HG03139 (cell line): ENCODE measurements at regions not wholly inside any gene's neighbourhood (a gene's known extent, or its start where the extent isn't known, plus 50 kb on each side); places are given as distances from the start of the nearest gene placed in this dataset.

Source experiments
- ATAC-seq: cut with Tn5 transposase; IDR thresholded peaks from one replicate; pipeline ENCODE4 v1.9.1; 2021; ENCODE audit not compliant: unreplicated experiment

DNA sequence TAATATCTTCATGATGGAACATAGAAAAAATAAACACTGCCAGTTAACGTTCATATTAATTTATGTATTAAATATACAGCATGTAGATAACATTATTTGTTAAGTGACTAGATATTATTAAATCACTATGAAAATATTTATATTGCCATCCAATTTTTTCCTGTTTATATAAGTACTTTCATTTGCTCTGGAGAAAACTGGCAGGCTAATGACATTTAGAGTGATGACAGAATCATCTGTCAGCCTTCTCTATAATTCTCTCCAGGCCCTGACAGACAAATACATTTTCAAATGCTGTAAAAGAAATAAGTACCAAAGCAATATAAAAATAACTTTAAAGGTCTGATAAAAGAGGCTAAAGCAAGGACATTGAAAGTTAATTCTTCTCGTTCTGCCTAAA, 2556.7 kb upstream of the PCDH20 start:
- ATAC-seq: no peak

DNA sequence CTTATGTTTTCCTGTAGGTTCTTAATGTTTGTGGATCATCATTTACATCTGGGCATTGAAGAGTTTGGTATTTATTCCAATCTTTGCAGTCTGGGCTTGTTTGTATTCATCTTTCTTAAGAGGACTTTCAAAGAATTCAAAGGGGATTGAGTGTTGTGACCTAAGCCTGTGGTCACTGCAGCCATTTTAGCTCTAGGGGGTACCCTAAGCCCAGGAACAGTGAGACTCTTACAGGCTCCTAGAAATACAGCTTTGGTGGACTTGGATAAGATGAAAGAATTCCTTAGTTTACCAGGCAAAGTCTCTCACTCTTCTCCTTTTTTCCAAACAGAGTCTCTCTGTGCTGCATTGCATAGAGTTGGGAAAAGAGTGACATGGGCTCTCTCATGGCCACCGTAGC, 2539.0 kb upstream of the PCDH20 start:
- no peak for ATAC-seq

DNA sequence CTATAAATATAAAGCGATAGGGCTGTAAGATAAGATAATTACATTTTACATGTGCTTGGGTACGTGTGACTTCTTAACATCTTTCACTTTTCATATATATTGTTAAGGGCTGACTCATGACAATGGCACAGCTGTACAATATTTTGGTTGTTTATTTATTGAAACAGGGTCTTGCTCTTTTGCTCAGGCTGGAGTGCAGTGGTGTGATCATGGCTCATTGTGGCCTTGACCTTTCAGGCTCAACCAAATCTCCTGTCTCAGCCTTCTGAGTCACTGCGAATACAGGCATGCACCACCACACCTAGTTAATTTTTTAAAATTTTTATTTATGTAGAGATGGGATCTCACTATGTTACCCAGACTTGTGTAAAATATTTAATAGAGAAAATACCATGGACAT, 2532.4 kb upstream of the PCDH20 start:
- ATAC-seq: no peak

DNA sequence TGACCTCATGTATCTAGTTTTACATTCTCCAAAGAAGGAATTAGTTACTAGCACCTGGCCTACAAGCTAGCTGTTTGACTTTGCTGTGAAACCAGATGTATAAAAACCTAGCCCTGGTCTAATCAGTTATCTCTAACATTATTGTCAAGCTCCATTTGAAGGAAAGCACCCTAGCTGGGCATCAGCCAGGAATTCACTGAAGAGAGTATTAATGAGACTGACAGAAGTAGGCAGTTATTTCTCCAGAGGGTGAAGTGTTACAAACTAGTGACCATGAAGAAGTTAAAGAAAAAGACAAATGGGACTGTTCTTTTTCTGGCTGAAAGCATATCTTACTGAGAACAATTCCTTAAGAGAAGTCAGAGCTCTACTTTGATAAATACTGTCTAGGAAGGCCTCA, 2529.3 kb upstream of the PCDH20 start:
- ATAC-seq: no peak

DNA sequence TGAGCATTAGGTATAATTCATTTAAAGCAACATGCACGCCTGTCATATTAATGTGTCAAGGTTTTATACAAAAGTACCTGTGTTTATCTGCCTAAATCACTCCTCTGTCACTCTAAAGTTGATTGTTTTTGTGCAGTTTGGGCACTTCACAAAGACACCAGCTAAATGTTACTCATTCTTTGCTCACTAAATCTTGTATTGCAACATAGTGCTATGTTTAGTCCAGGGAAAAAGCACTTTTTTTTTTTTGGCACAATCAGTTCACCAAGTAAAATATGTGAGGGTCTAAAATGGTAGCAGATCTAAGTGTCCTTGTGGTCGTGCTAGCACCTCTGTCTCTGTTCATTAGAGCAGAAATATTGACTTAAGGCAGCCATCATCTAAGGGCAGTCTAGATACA, 2526.7 kb upstream of the PCDH20 start:
- ATAC-seq: no peak

DNA sequence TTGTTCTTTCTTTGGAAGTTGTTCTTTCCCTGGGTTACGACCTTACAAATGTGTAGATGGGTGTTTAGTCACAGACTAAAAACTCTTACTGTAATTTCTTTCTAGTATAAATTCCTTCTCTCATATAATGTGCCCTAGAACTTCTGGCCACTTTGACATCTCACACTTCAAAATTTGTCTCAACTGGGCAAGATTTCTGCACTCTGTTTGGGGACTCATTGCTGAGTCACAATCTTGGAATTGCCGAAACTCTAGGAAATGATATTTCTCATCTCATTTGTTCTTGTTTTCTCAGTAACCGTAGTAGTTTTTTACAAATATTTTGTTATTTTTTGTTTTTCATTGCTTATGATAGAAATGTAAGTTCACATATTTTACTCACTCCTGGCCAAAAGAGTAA, 2523.2 kb upstream of the PCDH20 start:
- no peak for ATAC-seq

DNA sequence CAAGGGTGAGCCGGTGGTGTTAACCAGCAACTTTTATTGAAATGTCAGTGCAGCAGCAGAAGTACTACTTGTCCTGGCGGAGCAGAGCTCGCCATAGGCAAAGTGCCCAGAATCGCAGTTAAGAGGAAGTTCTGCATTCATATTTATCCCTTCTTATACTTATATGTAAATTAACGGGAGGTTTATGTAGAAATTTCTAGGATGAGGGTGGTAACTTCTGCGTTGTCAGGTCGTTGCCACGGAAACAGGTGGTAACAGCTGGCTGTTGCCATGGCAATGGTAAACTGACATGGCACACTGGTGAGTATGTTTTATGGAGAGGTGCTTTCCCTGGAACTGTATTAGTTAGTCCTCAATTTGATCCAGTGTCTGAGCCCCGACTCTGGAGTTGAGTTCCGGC, 2494.9 kb upstream of the PCDH20 start:
- ATAC-seq: no peak

DNA sequence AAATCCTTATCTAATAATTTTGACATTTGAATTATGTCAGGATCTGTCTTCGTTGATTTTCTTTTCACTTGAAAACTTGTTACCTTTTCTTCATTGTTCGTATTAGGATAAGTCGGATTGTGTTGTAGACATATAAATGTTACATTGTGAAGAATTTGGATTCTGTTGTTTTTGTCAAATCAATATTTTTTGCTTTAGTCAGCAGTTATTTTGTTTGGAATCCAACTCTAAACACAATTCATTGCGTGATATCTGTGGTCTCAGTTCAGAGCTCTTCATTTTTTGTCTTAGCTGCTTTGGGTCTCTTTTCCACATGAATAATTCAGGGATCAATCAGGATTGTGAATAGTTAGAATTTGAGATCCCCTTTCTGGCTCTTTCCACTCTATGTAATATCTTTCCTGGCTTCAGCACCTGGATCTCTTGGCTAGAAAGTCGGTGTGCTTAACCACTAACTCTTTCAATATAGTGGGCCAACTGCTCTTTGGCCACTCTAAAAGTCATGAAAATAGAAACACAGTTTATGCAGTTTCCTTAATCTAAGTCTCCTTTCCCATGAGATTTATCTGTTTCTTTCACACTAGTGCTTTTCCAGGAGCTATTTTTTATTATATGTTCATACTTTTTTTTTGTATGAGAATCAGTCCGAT, 2494.2 kb upstream of the PCDH20 start:
- ATAC-seq: no peak

DNA sequence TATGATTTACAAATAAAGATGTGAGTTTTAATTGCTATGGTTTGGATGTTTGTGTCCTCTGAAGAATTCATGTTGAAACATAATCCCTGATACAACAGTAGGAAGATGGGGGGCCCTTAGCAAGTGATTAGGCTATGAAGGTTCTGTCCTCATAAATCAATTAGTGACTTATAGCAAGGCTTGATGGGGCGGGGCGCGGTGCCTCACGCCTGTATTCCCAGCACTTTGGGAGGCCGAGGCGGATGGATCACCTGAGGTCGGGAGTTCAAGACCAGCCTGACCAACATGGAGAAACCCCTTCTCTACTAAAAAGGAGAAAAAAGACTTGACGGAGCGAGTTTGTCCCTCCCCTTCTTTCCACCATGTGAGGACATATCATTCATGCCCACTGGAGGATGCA, 2486.5 kb upstream of the PCDH20 start:
- no peak for ATAC-seq

DNA sequence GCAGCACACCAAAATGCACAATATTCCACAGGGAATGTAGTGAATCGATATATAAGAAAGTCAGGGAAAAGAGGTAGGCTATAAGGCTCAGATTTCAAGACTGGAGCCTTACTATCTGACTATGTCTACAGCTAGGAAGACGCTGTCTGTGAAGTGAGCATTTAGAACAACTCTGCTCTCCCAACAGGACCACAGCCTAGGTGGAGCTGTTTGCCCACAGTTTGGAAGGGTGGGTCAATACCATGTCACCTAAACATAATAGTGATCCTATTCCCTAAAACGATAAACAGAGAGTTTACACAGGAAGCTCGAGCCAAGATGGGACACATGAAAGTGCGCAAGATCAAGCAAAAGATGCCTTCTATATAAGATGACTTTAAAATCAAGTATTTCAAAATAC, 2486.0 kb upstream of the PCDH20 start:
- no peak for ATAC-seq

DNA sequence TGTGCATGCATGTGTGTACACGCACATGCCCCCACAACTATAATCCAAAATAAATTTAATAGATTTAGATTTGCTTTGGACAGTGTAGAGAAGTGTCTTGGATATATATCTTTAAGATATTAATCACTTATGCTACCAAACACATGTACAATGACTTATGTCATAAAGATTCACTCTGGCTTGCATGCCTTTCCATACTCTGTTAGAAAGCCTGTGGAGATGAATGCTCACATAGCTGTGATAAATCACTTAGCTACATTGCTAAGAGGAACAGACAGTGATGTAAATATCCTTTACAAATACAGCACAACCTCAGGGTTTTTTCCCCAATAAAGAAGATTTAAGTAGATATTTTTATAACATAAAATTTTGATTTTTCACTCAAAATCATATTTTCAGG, 2484.8 kb upstream of the PCDH20 start:
- ATAC-seq: no peak

DNA sequence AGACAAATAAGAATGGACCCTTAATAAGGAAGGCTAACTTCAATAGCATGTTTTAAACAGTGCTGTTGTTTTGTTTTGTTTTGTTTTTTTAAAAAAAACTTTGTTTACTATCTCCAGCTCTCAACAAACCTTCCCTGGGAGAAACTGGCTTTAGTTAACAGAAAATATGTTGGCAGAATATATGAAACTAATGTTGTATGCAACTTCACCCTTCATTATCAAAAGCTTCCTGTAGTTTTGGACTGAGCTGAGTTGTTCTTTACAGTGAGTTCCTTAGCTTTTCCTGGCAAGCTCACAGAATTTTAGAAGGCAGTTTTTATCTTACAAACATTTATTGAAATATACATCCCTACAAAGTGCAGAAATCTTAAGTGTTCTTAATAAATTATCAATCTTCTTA, 2480.7 kb upstream of the PCDH20 start:
- ATAC-seq: no peak

DNA sequence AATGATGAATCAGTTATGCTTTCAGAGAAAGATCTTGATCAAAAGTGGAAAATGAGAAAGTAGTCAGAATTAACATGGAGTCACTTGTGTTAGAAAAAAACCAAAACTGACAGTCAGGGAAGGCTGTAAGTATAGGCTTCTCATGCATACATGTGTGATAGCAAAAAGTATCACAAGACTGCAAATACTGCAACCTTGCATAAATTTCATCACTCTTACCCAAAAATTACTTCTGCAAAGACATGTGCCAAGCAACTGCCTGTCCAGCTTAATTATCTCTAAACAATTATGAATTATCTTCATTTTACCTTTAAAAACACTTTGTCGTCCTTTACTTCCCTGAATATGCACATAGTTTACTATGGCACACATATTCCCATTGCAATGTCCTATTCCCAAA, 2466.4 kb upstream of the PCDH20 start:
- ATAC-seq: no peak

DNA sequence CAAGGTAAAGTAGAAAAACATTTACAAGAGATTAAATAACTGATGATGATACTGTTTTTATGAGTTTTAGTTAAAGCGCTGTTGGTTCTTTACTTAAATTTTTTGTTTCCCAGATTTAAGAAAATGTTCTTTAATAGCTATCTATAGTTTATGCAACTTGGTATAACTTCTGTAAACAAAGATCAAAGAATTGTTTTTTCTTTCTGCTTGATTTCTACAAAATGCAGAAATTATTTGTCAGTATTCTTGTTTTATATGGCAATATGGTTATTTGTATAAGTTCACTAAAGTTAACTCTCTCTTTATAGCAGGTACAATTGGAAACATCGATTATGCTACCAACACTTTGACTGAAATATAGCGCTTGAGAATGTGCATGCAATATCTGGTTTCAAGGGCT, 2465.1 kb upstream of the PCDH20 start:
- ATAC-seq: no peak

DNA sequence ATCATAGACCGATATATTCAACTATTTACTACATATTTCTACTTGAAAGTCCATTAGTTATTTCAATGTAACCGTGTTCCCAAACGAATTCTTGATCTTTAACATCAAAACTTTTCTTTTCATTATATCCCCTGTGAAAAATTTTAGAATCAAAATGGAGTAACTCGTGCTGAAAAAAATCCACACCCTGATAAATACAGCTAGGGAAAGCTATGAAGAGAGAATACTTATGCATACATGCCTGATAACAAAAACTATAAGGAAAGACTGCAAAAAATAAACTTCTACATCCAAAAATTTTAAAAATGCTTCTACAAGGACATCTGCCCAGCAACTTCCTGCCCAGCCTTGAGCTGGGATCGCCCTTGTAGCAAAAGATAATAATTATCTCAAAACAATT, 2458.3 kb upstream of the PCDH20 start:
- ATAC-seq: no peak

DNA sequence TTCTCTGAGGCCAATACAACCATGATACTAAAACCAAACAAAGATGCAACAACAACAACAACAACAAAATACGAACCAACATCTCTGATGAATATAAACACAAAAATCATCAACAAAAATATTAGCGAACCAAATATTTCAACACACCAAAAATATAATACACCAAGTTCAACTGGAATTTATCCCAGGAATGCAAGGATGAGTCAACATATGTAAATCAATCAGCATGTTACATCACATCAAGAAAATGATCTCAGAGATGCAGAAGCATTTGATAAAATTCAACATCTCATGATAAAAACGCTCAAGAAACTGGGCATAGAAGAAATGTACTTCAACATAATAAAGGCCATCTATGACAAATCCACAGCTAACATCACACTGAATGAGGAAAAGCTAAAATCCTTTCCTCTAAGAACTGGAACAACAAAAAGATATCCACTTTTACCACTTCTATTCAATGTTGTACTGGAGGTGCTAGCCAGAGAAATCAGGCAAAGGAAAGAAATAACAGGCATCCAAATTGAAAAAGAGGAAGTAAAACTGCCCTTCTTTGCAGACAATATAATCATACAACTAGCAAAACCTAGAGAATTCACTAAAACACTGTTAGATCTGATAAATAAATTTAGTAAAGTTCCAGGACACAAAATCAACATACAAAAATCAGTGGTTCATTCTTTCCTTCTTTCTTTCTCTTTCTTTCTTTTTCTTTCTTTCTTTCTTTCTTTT, 2448.7 kb upstream of the PCDH20 start:
- no peak for ATAC-seq

DNA sequence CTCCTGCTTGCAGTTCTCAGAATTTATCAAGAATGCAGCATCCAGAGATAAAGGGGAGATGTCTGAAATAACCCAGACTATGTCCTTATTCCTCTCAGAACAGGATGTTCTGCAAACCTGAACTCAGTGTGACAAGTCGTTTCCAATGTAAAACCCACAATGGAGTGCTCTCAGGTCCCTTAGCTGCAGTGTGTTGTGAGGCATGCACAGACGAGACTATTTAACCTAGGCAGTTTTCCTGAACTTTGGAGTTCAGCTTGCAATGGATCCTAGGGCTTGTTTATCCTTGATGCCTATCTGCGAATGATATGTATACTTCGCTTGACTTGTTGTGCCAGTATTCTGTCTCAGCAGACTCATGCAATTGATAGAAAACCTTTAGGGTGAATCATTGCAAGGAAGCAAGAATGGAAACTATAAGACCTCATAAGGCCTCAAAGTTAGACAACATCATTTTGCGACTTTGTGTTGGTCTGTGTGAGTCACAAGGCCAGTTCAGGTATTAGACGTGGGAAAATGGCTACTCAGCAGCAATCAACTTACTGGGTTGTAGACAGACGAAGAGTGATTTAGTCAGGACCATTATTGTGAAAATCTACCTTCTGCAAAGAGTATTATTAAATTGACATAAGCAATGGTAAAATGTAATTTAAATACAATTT, 2439.9 kb upstream of the PCDH20 start:
- no peak for ATAC-seq

DNA sequence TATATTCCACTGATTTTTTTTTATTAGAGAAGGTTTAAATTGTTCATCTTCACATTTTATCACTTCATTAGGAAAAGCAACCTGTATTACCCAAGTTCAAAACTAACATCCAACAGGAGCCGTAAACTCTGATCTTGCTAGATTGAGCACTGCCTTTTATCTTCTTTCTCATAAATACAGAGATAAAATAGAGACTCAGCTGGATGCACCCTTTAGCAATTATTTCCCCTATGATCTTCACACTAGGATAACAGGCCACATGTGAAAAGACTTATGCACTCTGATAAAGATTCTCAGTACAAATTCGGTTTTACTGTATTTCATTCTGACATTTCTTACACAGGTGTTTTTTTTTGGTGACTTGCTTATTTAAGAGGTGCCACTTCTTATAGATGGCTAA, 2438.2 kb upstream of the PCDH20 start:
- no peak for ATAC-seq

DNA sequence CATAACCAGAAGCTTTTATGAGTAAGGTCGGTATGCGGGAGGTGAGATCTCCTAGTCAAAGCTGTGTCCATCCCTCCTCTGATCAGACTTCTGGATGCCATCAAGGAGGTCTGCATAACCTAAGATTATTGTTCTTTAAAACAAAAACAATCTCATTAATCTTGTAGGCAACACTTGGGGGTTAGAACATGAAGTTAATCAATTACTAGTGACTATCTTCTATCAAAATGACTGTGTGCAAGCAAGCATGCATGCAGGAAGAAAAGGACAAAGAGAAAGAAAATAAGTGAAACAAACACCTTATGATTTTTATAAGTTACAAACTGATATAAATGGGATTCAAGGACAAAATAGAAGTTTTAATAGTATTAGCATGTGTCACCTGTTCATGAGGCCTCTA, 2435.9 kb upstream of the PCDH20 start:
- ATAC-seq: no peak

DNA sequence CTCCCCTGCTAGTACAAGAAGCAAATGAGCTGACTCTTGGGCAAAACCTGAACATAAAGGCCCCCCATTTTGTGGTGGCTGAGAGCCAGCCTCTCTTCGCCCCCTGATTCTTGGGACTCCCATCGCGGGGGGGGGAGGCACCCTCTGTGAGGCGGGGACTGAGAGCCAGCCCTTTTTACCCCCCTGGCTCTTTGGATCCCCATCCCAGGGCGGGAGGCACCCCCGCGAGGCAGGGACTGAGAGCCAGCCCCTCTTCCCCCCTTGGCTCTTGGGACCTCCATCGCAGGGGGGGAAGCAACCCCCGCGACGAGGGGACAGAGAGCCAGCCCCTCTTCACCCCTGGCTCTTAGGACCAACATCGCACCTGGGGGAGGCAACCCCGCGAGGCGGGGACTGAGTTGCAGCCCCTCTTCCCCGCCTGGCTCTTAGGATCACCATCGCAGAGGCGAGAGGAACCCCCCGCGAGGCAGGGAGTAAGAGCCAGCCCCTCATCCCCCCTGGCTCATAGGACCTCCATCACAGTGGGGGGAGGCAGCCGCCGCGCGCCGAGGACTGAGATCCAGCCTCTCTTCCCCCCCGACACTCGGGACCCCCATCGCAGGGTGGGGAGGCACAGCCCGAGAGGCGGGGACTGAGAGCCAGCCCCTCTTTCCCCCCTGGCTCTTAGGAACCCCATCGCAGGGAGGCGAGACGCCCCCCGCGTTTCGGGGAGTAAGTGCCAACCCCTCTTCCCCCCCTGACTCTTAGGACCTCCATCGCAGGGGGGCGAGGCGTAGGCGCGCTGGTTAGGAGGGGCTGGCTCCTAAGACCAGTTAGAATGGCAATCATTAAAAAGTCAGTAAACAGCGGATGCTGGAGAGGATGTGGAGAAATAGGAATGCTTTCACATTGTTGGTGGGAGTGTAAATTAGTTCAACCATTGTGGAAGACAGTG, 2428.4 kb upstream of the PCDH20 start:
- no peak for ATAC-seq

DNA sequence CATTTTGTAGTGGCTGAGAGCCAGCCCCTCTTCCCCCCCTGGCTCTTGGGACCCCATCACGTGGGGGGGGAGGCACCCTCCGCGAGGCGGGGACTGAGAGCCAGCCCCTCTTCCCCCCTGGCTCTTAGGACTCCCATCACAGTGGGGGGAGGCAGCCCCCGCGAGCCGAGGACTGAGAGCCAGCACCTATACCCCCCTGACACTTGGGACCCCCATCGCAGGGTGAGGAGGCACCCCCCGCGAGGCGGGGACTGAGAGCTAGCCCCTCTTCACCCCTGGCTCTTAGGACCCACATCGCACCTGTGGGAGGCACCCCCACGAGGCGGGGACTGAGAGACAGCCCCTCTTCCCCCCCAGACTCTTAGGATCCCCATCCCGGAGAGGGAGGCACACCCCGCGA, 2426.5 kb upstream of the PCDH20 start:
- no peak for ATAC-seq
